IMR-90 (cell line): ENCODE measurements at regions not wholly inside any gene's neighbourhood (a gene's known extent, or its start where the extent isn't known, plus 50 kb on each side); places are given as distances from the start of the nearest gene placed in this dataset.

Experiments used
- ATAC-seq: fragments of 200-7000 bp; cut with Tn5 transposase; 2 replicates; pipeline ENCODE4 v1.9.1; 2020; ENCODE audit warnings: low read depth, mild to moderate bottlenecking, moderate library complexity
- BruUV-seq: library from RNA; stranded (reverse); fragments of 400-500 nt; replicated peaks from 2 replicates; lab custom pipeline; 2021; lab: Mats Ljungman, UMichigan
- CTCF ChIA-PET: fragments of 300-600 bp; formaldehyde crosslinking; extraction: SDS; loops from one replicate; lab custom pipeline; 2021; ENCODE audit warnings: antibody characterized with exemption; lab: Yijun Ruan, JAX
- POLR2A ChIA-PET: fragments of 300-600 bp; sonication (Branson Sonifier 250); formaldehyde crosslinking; loops from one replicate; lab custom pipeline; 2022; ENCODE audit warnings: antibody characterized with exemption; ENCODE audit not compliant: unreplicated experiment; lab: Charles Lee
- DNase-seq: peaks from one replicate; pipeline ENCODE4 v3.0.0; 2013
- H2AFZ ChIP-seq: replicated peaks from 2 replicates; pipeline ENCODE3; 2013; ENCODE audit warnings: low read length, mild to moderate bottlenecking; ENCODE audit not compliant: poor library complexity
- H2AK5ac ChIP-seq: 2 replicates; pipeline ENCODE4 v1.6.1; 2013; ENCODE audit warnings: low read depth, low read length, inconsistent platforms
- H2AK9ac ChIP-seq: replicated peaks from 2 replicates; pipeline ENCODE3; 2013; ENCODE audit warnings: mild to moderate bottlenecking, low read depth, low read length, moderate library complexity; ENCODE audit not compliant: poor library complexity
- H2BK120ac ChIP-seq: 2 replicates; pipeline ENCODE4 v1.6.1; 2013; ENCODE audit warnings: low read depth, low read length, inconsistent platforms
- H2BK15ac ChIP-seq: 3 replicates; pipeline ENCODE4 v1.6.1; 2013; ENCODE audit warnings: low read depth, low read length, inconsistent platforms
- H2BK20ac ChIP-seq: 2 replicates; pipeline ENCODE4 v1.6.1; 2013; ENCODE audit warnings: low read depth, mild to moderate bottlenecking, inconsistent platforms, low read length, moderate library complexity
- H2BK5ac ChIP-seq: 2 replicates; pipeline ENCODE4 v1.6.1; 2013; ENCODE audit warnings: mild to moderate bottlenecking, low read depth, low read length, inconsistent platforms; ENCODE audit not compliant: poor library complexity, severe bottlenecking
- H3K14ac ChIP-seq: replicated peaks from 2 replicates; pipeline ENCODE4 v1.6.1; 2013; ENCODE audit warnings: low read depth, low read length, inconsistent platforms
- H3K18ac ChIP-seq: 2 replicates; pipeline ENCODE4 v1.6.1; 2013; ENCODE audit warnings: low read depth, low read length, control low read depth
- H3K23ac ChIP-seq: 2 replicates; pipeline ENCODE4 v1.6.1; 2013; ENCODE audit warnings: low read depth, low read length, inconsistent platforms
- H3K27ac ChIP-seq: 2 replicates; pipeline ENCODE4 v1.5.1; 2013; ENCODE audit warnings: mild to moderate bottlenecking, control low read depth, low read length; ENCODE audit not compliant: insufficient read depth
- H3K27me3 ChIP-seq: 2 replicates; pipeline ENCODE4 v1.6.1; 2013; ENCODE audit warnings: low read length; ENCODE audit not compliant: control insufficient read depth, insufficient read depth
- H3K36me3 ChIP-seq: 2 replicates; pipeline ENCODE4 v1.6.1; 2013; ENCODE audit warnings: low read length, mixed read lengths; ENCODE audit not compliant: control insufficient read depth, insufficient read depth
- H3K4ac ChIP-seq: 2 replicates; pipeline ENCODE4 v1.6.1; 2013; ENCODE audit warnings: low read depth, low read length, inconsistent platforms
- H3K4me1 ChIP-seq: 2 replicates; pipeline ENCODE4 v1.6.1; 2013; ENCODE audit warnings: low read length, mixed read lengths; ENCODE audit not compliant: control insufficient read depth, insufficient read depth
- H3K4me2 ChIP-seq: 2 replicates; pipeline ENCODE4 v1.6.1; 2013; ENCODE audit warnings: low read depth, mild to moderate bottlenecking, control low read depth, low read length, moderate library complexity
- H3K4me3 ChIP-seq: 2 replicates; pipeline ENCODE4 v1.5.1; 2013; ENCODE audit warnings: low read depth, mild to moderate bottlenecking, control low read depth, low read length, moderate library complexity; ENCODE audit not compliant: insufficient read depth
- H3K56ac ChIP-seq: 2 replicates; pipeline ENCODE4 v1.6.1; 2013; ENCODE audit warnings: low read length, inconsistent platforms; ENCODE audit not compliant: insufficient read depth; ENCODE audit errors: extremely low read depth
- H3K79me1 ChIP-seq, 2 experiments: 2 replicates each; pipeline ENCODE4 v1.6.1; 2013; ENCODE audit warnings: low read length in 2 of 2, inconsistent platforms in 1 of 2, low read depth in 1 of 2
- H3K9ac ChIP-seq: 2 replicates; pipeline ENCODE4 v1.6.1; 2013; ENCODE audit warnings: low read depth, low read length, control low read depth
- H3K9me1 ChIP-seq: 2 replicates; pipeline ENCODE4 v1.6.1; 2013; ENCODE audit warnings: low read length, inconsistent platforms; ENCODE audit not compliant: insufficient read depth
- H3K9me3 ChIP-seq: 2 replicates; pipeline ENCODE4 v1.6.1; 2013; ENCODE audit warnings: low read length; ENCODE audit not compliant: control insufficient read depth, insufficient read depth
- H4K20me1 ChIP-seq: 2 replicates; pipeline ENCODE4 v1.6.1; 2013; ENCODE audit warnings: low read length, inconsistent platforms; ENCODE audit not compliant: insufficient read depth
- H4K5ac ChIP-seq: 2 replicates; pipeline ENCODE4 v1.6.1; 2013; ENCODE audit warnings: mild to moderate bottlenecking, low read depth, low read length, control low read depth
- H4K8ac ChIP-seq, 2 experiments: 2 replicates each; pipeline ENCODE4 v1.6.1; 2013; ENCODE audit warnings: low read depth in 2 of 2, low read length in 2 of 2, control low read depth in 1 of 2, inconsistent platforms in 1 of 2
- H4K91ac ChIP-seq: 2 replicates; pipeline ENCODE4 v1.6.1; 2013; ENCODE audit warnings: low read depth, low read length, inconsistent platforms; ENCODE audit not compliant: insufficient read depth
- BHLHE40 ChIP-seq: fragments of 150-350 bp; IDR thresholded peaks from 2 replicates; pipeline ENCODE4 v1.6.1; 2016; ENCODE audit warnings: mild to moderate bottlenecking, low read depth, low read length
- CEBPB ChIP-seq: IDR thresholded peaks from 2 replicates; pipeline ENCODE4 v1.6.1; 2012; ENCODE audit warnings: low read depth, low read length, improper control_type of control experiment
- CHD1 ChIP-seq: IDR thresholded peaks from 2 replicates; pipeline ENCODE4 v1.6.1; 2012; ENCODE audit warnings: low read depth, low read length, improper control_type of control experiment
- FOS ChIP-seq: fragments of 150-350 bp; IDR thresholded peaks from 2 replicates; pipeline ENCODE4 v1.6.1; 2016; ENCODE audit warnings: low read depth, low read length
- MAFK ChIP-seq: IDR thresholded peaks from 2 replicates; pipeline ENCODE4 v1.6.1; 2012; ENCODE audit warnings: low read depth, low read length, improper control_type of control experiment
- MAZ ChIP-seq: IDR thresholded peaks from 2 replicates; pipeline ENCODE4 v1.6.1; 2012; ENCODE audit warnings: low read depth, mild to moderate bottlenecking, low read length, improper control_type of control experiment, moderate library complexity, borderline replicate concordance
- MXI1 ChIP-seq: IDR thresholded peaks from 2 replicates; pipeline ENCODE4 v1.6.1; 2012; ENCODE audit warnings: low read depth, mild to moderate bottlenecking, low read length, moderate library complexity, borderline replicate concordance
- NFE2L2 ChIP-seq: fragments of 150-350 bp; IDR thresholded peaks from 2 replicates; pipeline ENCODE4 v1.6.1; 2016; ENCODE audit warnings: low read depth, mild to moderate bottlenecking, low read length
- POLR2A ChIP-seq: IDR thresholded peaks from 2 replicates; pipeline ENCODE4 v1.6.1; 2012; ENCODE audit warnings: mild to moderate bottlenecking, low read depth, low read length
- RAD21 ChIP-seq: IDR thresholded peaks from 2 replicates; pipeline ENCODE4 v1.6.1; 2012; ENCODE audit warnings: low read length, improper control_type of control experiment
- RCOR1 ChIP-seq: IDR thresholded peaks from 2 replicates; pipeline ENCODE4 v1.6.1; 2012; ENCODE audit warnings: mild to moderate bottlenecking, low read length, improper control_type of control experiment; ENCODE audit not compliant: insufficient replicate concordance
- RFX5 ChIP-seq: IDR thresholded peaks from 2 replicates; pipeline ENCODE4 v1.8.0; 2012; ENCODE audit warnings: low read depth, mild to moderate bottlenecking, low read length, moderate library complexity
- SMC3 ChIP-seq: fragments of 150-350 bp; IDR thresholded peaks from 2 replicates; pipeline ENCODE4 v1.6.1; 2016; ENCODE audit warnings: low read depth, mild to moderate bottlenecking, antibody characterized with exemption, low read length, moderate library complexity
- WGBS, 2 experiments: methylation state at CpG; one replicate each; pipeline versions ENCODE4 v1.1.5 to v1.1.7; 2013; ENCODE audit warnings: missing lambda C conversion rate in 2 of 2; ENCODE audit not compliant: insufficient read length in 1 of 2; ENCODE audit errors: extremely low coverage in 2 of 2; 5-methylcytosine and 5-hydroxymethylcytosine counted together
- dilution Hi-C: fragments of 300-500 bp; cut with HindIII; formaldehyde crosslinking; loops from one replicate; pipeline ENCODE4 v1.14.3; 2018; ENCODE audit warnings: low sequenced_read_pairs; ENCODE audit not compliant: unreplicated experiment
- in situ Hi-C: fragments of 300-500 bp; cut with MboI; formaldehyde crosslinking; loops from 3 replicates; pipeline ENCODE4 v1.14.3; 2019; ENCODE audit warnings: low sequenced_read_pairs, inconsistent platforms, mixed read lengths
- intact Hi-C: fragments of 100-400 bp; cut with micrococcal nuclease; formaldehyde crosslinking; loops from 2 replicates; pipeline ENCODE4 v1.10.0; 2022
- TF ChIP-seq, protein P1 (sequence below): conservative IDR thresholded peaks from 2 replicates; pipeline ENCODE4 v1.5.1; 2012; ENCODE audit warnings: mild to moderate bottlenecking, low read depth, low read length, improper control_type of control experiment
- TF ChIP-seq, protein P2 (sequence below): fragments of 150-350 bp; IDR thresholded peaks from 2 replicates; pipeline ENCODE4 v1.6.1; 2017; ENCODE audit warnings: mild to moderate bottlenecking, antibody characterized with exemption, low read length, low read depth
- TF ChIP-seq, protein P3 (sequence below): fragments of 150-350 bp; IDR thresholded peaks from 2 replicates; pipeline ENCODE4 v1.6.1; 2016; ENCODE audit warnings: low read depth, mild to moderate bottlenecking, low read length, moderate library complexity, borderline replicate concordance

GRCh38 chr18:30545393-30545792, 497.1 kb downstream of the DSC3 start:
- BruUV-seq, result no TSS peak
- Histone ChIP-seq H2BK5ac (no peak overlapping the region), H2AFZ (no peak overlapping the region), H3K4ac (no peak overlapping the region), H3K18ac (no peak overlapping the region), H3K56ac (no peak overlapping the region), H2BK120ac (no peak overlapping the region), H2AK9ac (no peak overlapping the region), H2BK20ac (no peak overlapping the region), H3K4me2 (no peak overlapping the region), H2BK15ac (no peak overlapping the region), H4K20me1 (no peaks in the 10 kb centered on the region), H3K27me3 (no peaks in the 10 kb centered on the region), H3K36me3 (no peaks in the 10 kb centered on the region), H3K9me3 (peaks cover 2% of the 10 kb centered on the region; the same call in 1 of the 2 replicates), H4K5ac (no peak overlapping the region), H3K23ac (no peak overlapping the region), H3K79me1 (no peaks in the 10 kb centered on the region), H3K9me1 (no peaks in the 10 kb centered on the region), H2AK5ac (no peak overlapping the region), H3K14ac (no peak overlapping the region), H3K9ac (no peak overlapping the region), H3K27ac (no peak overlapping the region), H3K4me3 (no peak overlapping the region), H4K8ac (no peak overlapping the region), H3K4me1 (no peaks in the 10 kb centered on the region), H4K91ac (no peak overlapping the region)
- ChIA-PET POLR2A (no interaction called here), CTCF (no interaction called here)
- DNase-seq (no peak), ATAC-seq (no peak)
- 60% methylated on average over 1 of the region's 4 CpGs; no CpG with 5 or more reads in 1 of the 2 experiments for WGBS, 2 experiments
- dilution Hi-C loops, result no loop called here
- TF ChIP-seq MAFK (no peak), MAZ (no peak), RFX5 (no peak), BHLHE40 (no peak), SMC3 (no peak), CHD1 (no peak), NFE2L2 (no peak), RAD21 (no peak), RCOR1 (no peak), MXI1 (no peak), CEBPB (no peak), POLR2A (no peak), FOS (no peak)
- TF ChIP-seq, protein P1, sequence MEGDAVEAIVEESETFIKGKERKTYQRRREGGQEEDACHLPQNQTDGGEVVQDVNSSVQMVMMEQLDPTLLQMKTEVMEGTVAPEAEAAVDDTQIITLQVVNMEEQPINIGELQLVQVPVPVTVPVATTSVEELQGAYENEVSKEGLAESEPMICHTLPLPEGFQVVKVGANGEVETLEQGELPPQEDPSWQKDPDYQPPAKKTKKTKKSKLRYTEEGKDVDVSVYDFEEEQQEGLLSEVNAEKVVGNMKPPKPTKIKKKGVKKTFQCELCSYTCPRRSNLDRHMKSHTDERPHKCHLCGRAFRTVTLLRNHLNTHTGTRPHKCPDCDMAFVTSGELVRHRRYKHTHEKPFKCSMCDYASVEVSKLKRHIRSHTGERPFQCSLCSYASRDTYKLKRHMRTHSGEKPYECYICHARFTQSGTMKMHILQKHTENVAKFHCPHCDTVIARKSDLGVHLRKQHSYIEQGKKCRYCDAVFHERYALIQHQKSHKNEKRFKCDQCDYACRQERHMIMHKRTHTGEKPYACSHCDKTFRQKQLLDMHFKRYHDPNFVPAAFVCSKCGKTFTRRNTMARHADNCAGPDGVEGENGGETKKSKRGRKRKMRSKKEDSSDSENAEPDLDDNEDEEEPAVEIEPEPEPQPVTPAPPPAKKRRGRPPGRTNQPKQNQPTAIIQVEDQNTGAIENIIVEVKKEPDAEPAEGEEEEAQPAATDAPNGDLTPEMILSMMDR, result no peak
- TF ChIP-seq, protein P2, sequence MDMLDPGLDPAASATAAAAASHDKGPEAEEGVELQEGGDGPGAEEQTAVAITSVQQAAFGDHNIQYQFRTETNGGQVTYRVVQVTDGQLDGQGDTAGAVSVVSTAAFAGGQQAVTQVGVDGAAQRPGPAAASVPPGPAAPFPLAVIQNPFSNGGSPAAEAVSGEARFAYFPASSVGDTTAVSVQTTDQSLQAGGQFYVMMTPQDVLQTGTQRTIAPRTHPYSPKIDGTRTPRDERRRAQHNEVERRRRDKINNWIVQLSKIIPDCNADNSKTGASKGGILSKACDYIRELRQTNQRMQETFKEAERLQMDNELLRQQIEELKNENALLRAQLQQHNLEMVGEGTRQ, result no peak
- TF ChIP-seq, protein P3, sequence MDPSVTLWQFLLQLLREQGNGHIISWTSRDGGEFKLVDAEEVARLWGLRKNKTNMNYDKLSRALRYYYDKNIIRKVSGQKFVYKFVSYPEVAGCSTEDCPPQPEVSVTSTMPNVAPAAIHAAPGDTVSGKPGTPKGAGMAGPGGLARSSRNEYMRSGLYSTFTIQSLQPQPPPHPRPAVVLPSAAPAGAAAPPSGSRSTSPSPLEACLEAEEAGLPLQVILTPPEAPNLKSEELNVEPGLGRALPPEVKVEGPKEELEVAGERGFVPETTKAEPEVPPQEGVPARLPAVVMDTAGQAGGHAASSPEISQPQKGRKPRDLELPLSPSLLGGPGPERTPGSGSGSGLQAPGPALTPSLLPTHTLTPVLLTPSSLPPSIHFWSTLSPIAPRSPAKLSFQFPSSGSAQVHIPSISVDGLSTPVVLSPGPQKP, result no peak
- intact Hi-C loops, result no loop called here
- in situ Hi-C loops, result no loop called here
